Spleen (tissue), 11 donors: ENCODE measurements at regions not wholly inside any gene's neighbourhood (a gene's known extent, or its start where the extent isn't known, plus 50 kb on each side); places are given as distances from the start of the nearest gene placed in this dataset.
"Not testable (repeated sequence)": the region's sequence is repeated elsewhere in the genome, so short reads cannot be mapped to it uniquely, and the experiment has no call there.

ENCODE experiments used
- DNase-seq: peaks from one replicate; pipeline ENCODE4 v3.0.0-alpha.2; 2020
- H3K27ac ChIP-seq, 8 donors: fragments of 200-600 bp; sonication (generic) in 7 of 8; 1 replicate in 4 of 8; 2 replicates in 4 of 8; pipeline versions ENCODE4 v1.5.0 to v1.8.0; 2016 to 2021; ENCODE audit warnings: inconsistent platforms in 4 of 8, mild to moderate bottlenecking in 4 of 8, moderate library complexity in 1 of 8
- H3K27me3 ChIP-seq, 7 donors: fragments of 200-600 bp; sonication (generic) in 6 of 7; replicated peaks in 1 of 7; 1 replicate in 4 of 7; 2 replicates in 3 of 7; pipeline versions ENCODE4 v1.5.0 to v1.8.0; 2016 to 2021; ENCODE audit warnings: inconsistent platforms in 3 of 7, mild to moderate bottlenecking in 1 of 7
- H3K36me3 ChIP-seq, 6 donors: fragments of 200-600 bp; sonication (generic) in 5 of 6; 1 replicate in 4 of 6; 2 replicates in 2 of 6; pipeline versions ENCODE4 v1.5.0 to v1.8.0; 2016 to 2021; ENCODE audit warnings: inconsistent platforms in 2 of 6
- H3K4me1 ChIP-seq, 6 donors: fragments of 200-600 bp; sonication (generic) in 5 of 6; 1 replicate in 3 of 6; 2 replicates in 3 of 6; pipeline versions ENCODE4 v1.5.0 to v1.8.0; 2016 to 2021; ENCODE audit warnings: inconsistent platforms in 3 of 6
- H3K4me3 ChIP-seq, 8 donors: fragments of 200-600 bp; sonication (generic) in 7 of 8; 1 replicate in 4 of 8; 2 replicates in 4 of 8; pipeline versions ENCODE4 v1.5.0 to v1.8.0; 2016 to 2021; ENCODE audit warnings: inconsistent platforms in 4 of 8, mild to moderate bottlenecking in 4 of 8, moderate library complexity in 2 of 8
- H3K9me3 ChIP-seq, 8 donors: fragments of 200-600 bp; sonication (generic) in 7 of 8; 1 replicate in 4 of 8; 2 replicates in 4 of 8; pipeline versions ENCODE4 v1.5.0 to v1.8.0; 2016 to 2021; ENCODE audit warnings: inconsistent platforms in 4 of 8
- POLR2A ChIP-seq, 3 donors: fragments of 450-650 bp; IDR thresholded peaks; one replicate each; pipeline ENCODE4 v1.5.1; 2017; ENCODE audit warnings: antibody characterized with exemption in 3 of 3, mild to moderate bottlenecking in 1 of 3
- POLR2AphosphoS5 ChIP-seq, 3 donors: sonication (generic); formaldehyde crosslinking; IDR thresholded peaks; one replicate each; pipeline ENCODE4 v1.5.1; 2017; ENCODE audit warnings: antibody characterized with exemption in 3 of 3
- WGBS, 5 donors: extraction: QIAGEN DNeasy Blood & Tissue Kit in 3 of 5; methylation state at CpG; one replicate each; pipeline versions ENCODE4 v1.1.5 to v1.1.7; 2013 to 2018; 5-methylcytosine and 5-hydroxymethylcytosine counted together
- intact Hi-C: fragments of 100-400 bp; cut with DNase I; formaldehyde crosslinking; loops from one replicate; pipeline ENCODE4 v1.15.0; 2023; ENCODE audit warnings: low total_unique reads
- TF ChIP-seq, protein P1 (sequence below), 11 experiments: fragments of 200-600 bp in 7 of 11; fragments of 450-650 bp in 4 of 11; sonication (generic) in 4 of 11; IDR thresholded peaks in 8 of 11; conservative IDR thresholded peaks in 3 of 11; 1 replicate in 7 of 11; 2 replicates in 4 of 11; pipeline versions ENCODE4 v1.4.0 to v1.8.0; 2016 to 2021; ENCODE audit warnings: antibody characterized with exemption in 11 of 11, inconsistent platforms in 4 of 11, mild to moderate bottlenecking in 1 of 11
- donor health status: healthy with polysubstance abuse.
- donor health status: DM: no; HTN: no; CAD: no; lungs with moderate emphysema.
- donor health status: DM: no; HTN: no; CAD: no.
- donor health status: Bipolar disorder and iron deficiency.
- donor health status: healthy.
- donor health status: DM: no; HTN: no; CAD: no.
- donor health status: DM: yes; HTN: yes; CAD: no.

DNA sequence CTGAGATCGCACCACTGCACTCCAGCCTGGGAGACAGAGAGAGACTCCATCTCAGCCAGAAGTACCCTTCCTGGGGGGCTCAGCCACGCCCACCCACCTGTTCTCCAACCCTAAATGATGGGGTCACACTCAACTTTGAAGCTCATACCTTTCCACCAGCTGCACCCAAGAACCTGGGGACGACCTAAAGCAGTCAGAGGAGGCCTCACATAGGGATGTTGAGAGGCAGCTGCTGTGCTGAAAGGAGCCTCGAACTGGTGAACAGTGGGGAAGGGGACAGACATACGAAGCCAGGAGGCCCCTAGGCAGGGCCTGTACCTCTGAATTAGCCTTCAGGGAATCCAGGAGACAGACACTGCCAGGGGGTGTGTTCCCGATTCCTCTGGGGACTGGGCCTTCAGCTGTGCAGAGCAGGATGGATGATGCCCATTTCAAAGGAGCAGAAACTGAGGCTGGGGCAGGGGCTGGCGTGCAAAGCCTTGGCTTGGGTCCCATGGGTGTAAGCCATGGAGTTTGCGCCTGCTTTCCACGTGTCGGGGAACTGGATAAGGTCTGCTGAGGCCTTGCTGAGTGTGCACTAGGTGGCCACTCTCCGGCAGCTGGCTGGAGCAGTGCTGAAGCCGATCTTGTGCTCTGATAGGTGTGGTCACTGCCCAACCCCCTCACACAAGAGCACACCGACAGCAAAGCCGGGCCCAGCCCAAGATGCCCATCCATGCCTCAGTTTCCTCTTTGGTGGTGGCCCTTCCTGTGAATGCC, 130.8 kb downstream of the CPZ start:
- no peak overlapping the region for H3K4me3 ChIP-seq
- DNase-seq: peak; percentile 58
- 57 to 83% (median 73%) methylated on average over 12 to 14 of the region's 14 CpGs for WGBS, 5 donors

GRCh38 chr4:8722556-8722955, 130.0 kb downstream of the CPZ start:
- H3K27ac ChIP-seq: no peak overlapping the region
- H3K4me3 ChIP-seq: no peak overlapping the region
- H3K27me3 ChIP-seq: peaks cover 0 to 31% (median 0%) of the 10 kb centered on the region in 7 donors
- TF ChIP-seq POLR2AphosphoS5 (IDR thresholded peaks at IDR 0.05): no peak
- TF ChIP-seq, protein P1, sequence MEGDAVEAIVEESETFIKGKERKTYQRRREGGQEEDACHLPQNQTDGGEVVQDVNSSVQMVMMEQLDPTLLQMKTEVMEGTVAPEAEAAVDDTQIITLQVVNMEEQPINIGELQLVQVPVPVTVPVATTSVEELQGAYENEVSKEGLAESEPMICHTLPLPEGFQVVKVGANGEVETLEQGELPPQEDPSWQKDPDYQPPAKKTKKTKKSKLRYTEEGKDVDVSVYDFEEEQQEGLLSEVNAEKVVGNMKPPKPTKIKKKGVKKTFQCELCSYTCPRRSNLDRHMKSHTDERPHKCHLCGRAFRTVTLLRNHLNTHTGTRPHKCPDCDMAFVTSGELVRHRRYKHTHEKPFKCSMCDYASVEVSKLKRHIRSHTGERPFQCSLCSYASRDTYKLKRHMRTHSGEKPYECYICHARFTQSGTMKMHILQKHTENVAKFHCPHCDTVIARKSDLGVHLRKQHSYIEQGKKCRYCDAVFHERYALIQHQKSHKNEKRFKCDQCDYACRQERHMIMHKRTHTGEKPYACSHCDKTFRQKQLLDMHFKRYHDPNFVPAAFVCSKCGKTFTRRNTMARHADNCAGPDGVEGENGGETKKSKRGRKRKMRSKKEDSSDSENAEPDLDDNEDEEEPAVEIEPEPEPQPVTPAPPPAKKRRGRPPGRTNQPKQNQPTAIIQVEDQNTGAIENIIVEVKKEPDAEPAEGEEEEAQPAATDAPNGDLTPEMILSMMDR (IDR thresholded peaks at IDR 0.05 in 8 of 11, conservative IDR thresholded peaks at IDR 0.05 in 3 of 11): no peak
- no peak for TF ChIP-seq POLR2A (IDR thresholded peaks at IDR 0.05)
- no peaks in the 10 kb centered on the region for H3K36me3 ChIP-seq
- DNase-seq: peak; percentile 12
- H3K4me1 ChIP-seq: no peaks in the 10 kb centered on the region
- 84 to 90% (median 86%) methylated on average over 9 of the region's 9 CpGs for WGBS, 5 donors
- intact Hi-C loops: no loop called here
- H3K9me3 ChIP-seq: peaks cover 0 to 13% (median 3%) of the 10 kb centered on the region in 8 donors

More for the DNA sequence above, 130.8 kb downstream of the CPZ start:
- TF ChIP-seq, protein P1 (IDR thresholded peaks at IDR 0.05 in 8 of 11, conservative IDR thresholded peaks at IDR 0.05 in 3 of 11): no peak
- TF ChIP-seq POLR2AphosphoS5 (IDR thresholded peaks at IDR 0.05): no peak
- no peak for TF ChIP-seq POLR2A (IDR thresholded peaks at IDR 0.05)
- Histone ChIP-seq H3K4me1 (no peaks in the 10 kb centered on the region), H3K9me3 (peaks cover 0 to 12% (median 3%) of the 10 kb centered on the region in 8 donors), H3K27ac (no peak overlapping the region), H3K36me3 (no peaks in the 10 kb centered on the region), H3K27me3 (peaks cover 0 to 31% (median 0%) of the 10 kb centered on the region in 7 donors)
- intact Hi-C loops: no loop called here

DNA sequence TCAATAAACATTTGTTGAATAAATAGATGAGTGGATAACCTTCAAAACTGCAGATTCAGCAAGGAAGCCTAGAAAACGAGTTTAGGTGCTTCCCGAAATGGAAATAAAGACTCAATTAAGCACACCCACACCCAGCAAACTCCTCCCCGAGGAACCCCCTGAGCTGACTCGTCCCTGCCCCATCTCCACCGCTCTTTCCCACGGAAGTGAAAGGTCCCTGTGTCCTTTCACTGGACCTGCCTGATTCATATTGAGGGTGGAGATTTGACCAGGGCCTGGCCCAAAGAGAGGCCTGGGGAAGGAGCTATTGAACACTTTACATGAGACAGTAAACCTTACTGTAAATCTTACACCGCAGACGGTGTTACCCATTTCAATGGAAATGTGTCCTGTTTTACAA, 129.1 kb downstream of the CPZ start:
- WGBS, 5 donors: 76 to 84% (median 78%) methylated on average over 8 of the region's 8 CpGs
- no peak for TF ChIP-seq POLR2A (IDR thresholded peaks at IDR 0.05)
- no peak for TF ChIP-seq POLR2AphosphoS5 (IDR thresholded peaks at IDR 0.05)
- TF ChIP-seq, protein P1 (IDR thresholded peaks at IDR 0.05 in 8 of 11, conservative IDR thresholded peaks at IDR 0.05 in 3 of 11): no peak
- no peak overlapping the region for H3K27ac ChIP-seq
- intact Hi-C loops: no loop called here
- no peak overlapping the region for H3K4me3 ChIP-seq
- H3K4me1 ChIP-seq: no peaks in the 10 kb centered on the region
- peak; percentile 8 for DNase-seq
- peaks cover 0 to 30% (median 0%) of the 10 kb centered on the region in 7 donors for H3K27me3 ChIP-seq
- H3K9me3 ChIP-seq: peaks cover 0 to 13% (median 3%) of the 10 kb centered on the region in 8 donors
- H3K36me3 ChIP-seq: no peaks in the 10 kb centered on the region

GRCh38 chr4:8719421-8719820, 126.9 kb downstream of the CPZ start:
- TF ChIP-seq POLR2AphosphoS5 (IDR thresholded peaks at IDR 0.05) (no peak), POLR2A (IDR thresholded peaks at IDR 0.05) (no peak)
- TF ChIP-seq, protein P1 (IDR thresholded peaks at IDR 0.05 in 8 of 11, conservative IDR thresholded peaks at IDR 0.05 in 3 of 11): no peak
- intact Hi-C loops: no loop called here
- H3K9me3 ChIP-seq: peaks cover 0 to 31% (median 18%) of the 10 kb centered on the region in 8 donors
- DNase-seq: peak; percentile 47
- H3K36me3 ChIP-seq: no peaks in the 10 kb centered on the region
- H3K27me3 ChIP-seq: peaks cover 0 to 8% (median 0%) of the 10 kb centered on the region in 7 donors
- WGBS, 5 donors: 56 to 90% (median 87%) methylated on average over 8 of the region's 8 CpGs
- H3K27ac ChIP-seq: no peak overlapping the region
- no peaks in the 10 kb centered on the region for H3K4me1 ChIP-seq
- H3K4me3 ChIP-seq: no peak overlapping the region

GRCh38 chr4:8717470-8717869, 124.9 kb downstream of the CPZ start:
- 39 to 49% (median 45%) methylated on average over 2 of the region's 2 CpGs for WGBS, 5 donors
- not testable (repeated sequence) for H3K4me1 ChIP-seq

More at GRCh38 chr4:8717470-8717869, 124.9 kb downstream of the CPZ start:
- DNase-seq, H3K4me3 ChIP-seq, H3K27ac ChIP-seq, H3K27me3 ChIP-seq, intact Hi-C loops, H3K36me3 ChIP-seq: not testable (repeated sequence)
- H3K9me3 ChIP-seq: peaks cover 0 to 50% (median 37%) of the 10 kb centered on the region in 8 donors
